ENCODE measurements at regions not wholly inside any gene's neighbourhood (a gene's known extent, or its start where the extent isn't known, plus 50 kb on each side); places are given as distances from the start of the nearest gene placed in this dataset.

- POLR2A ChIA-PET, result no interaction called here
Measured at GRCh38 chr10:63910806-63911205, 389.6 kb downstream of the REEP3 start.

GRCh38 chr10:63915240-63915639 is 394.0 kb downstream of the REEP3 start:
- POLR2A ChIA-PET, result no interaction called here
- H3K27ac Mint-ChIP-seq, result no peak overlapping the region
- no peaks in the 10 kb centered on the region for H3K4me1 Mint-ChIP-seq
- no peaks in the 10 kb centered on the region for H3K9me3 Mint-ChIP-seq
- no peak overlapping the region for H3K4me3 Mint-ChIP-seq
- H3K27me3 Mint-ChIP-seq, result peaks cover 18% of the 10 kb centered on the region
- no peaks in the 10 kb centered on the region for H3K36me3 Mint-ChIP-seq (ENCODE audit: low read depth)
- CTCF ChIA-PET, result no interaction called here
- DNase-seq, result no peak

More at GRCh38 chr10:63910806-63911205, 389.6 kb downstream of the REEP3 start:
- Mint-ChIP-seq H3K9me3 (no peaks in the 10 kb centered on the region), H3K36me3 (ENCODE audit: low read depth) (no peaks in the 10 kb centered on the region), H3K4me1 (no peaks in the 10 kb centered on the region), H3K4me3 (no peak overlapping the region), H3K27ac (no peak overlapping the region), H3K27me3 (peaks cover 14% of the 10 kb centered on the region)
- CTCF ChIA-PET, result no interaction called here
- DNase-seq, result no peak

GRCh38 chr10:63917363-63917762 is 396.2 kb downstream of the REEP3 start:
- DNase-seq, result no peak
- no peak overlapping the region for H3K27ac Mint-ChIP-seq
- POLR2A ChIA-PET, result no interaction called here
- CTCF ChIA-PET, result no interaction called here
- H3K4me1 Mint-ChIP-seq, result no peaks in the 10 kb centered on the region
- H3K36me3 Mint-ChIP-seq (ENCODE audit: low read depth), result no peaks in the 10 kb centered on the region
- peaks cover 14% of the 10 kb centered on the region for H3K27me3 Mint-ChIP-seq
- H3K9me3 Mint-ChIP-seq, result no peaks in the 10 kb centered on the region
- no peak overlapping the region for H3K4me3 Mint-ChIP-seq

- Mint-ChIP-seq H3K27me3 (peaks cover 15% of the 10 kb centered on the region), H3K9me3 (no peaks in the 10 kb centered on the region), H3K36me3 (ENCODE audit: low read depth) (no peaks in the 10 kb centered on the region), H3K27ac (no peak overlapping the region), H3K4me3 (no peak overlapping the region), H3K4me1 (no peaks in the 10 kb centered on the region)
- CTCF ChIA-PET, result no interaction called here
- DNase-seq, result no peak
- POLR2A ChIA-PET, result no interaction called here
Measured at GRCh38 chr10:63919575-63920279, 398.5 kb downstream of the REEP3 start.

GRCh38 chr10:63920926-63921325 is 399.7 kb downstream of the REEP3 start:
- Mint-ChIP-seq H3K36me3 (ENCODE audit: low read depth) (no peaks in the 10 kb centered on the region), H3K4me3 (no peak overlapping the region), H3K4me1 (no peaks in the 10 kb centered on the region), H3K27ac (no peak overlapping the region), H3K27me3 (peaks cover 9% of the 10 kb centered on the region), H3K9me3 (no peaks in the 10 kb centered on the region)
- CTCF ChIA-PET, result interaction anchor here (0.8 kb wide), 1 partner anchor 54 kb away, joined by 4 read pairs; no protein-coding TSS in a partner anchor
- POLR2A ChIA-PET, result no interaction called here
- no peak for DNase-seq

- Mint-ChIP-seq H3K36me3 (ENCODE audit: low read depth) (no peaks in the 10 kb centered on the region), H3K4me3 (no peak overlapping the region), H3K27me3 (peaks cover 9% of the 10 kb centered on the region), H3K27ac (no peak overlapping the region), H3K9me3 (no peaks in the 10 kb centered on the region), H3K4me1 (no peaks in the 10 kb centered on the region)
- ChIA-PET CTCF (no interaction called here), POLR2A (no interaction called here)
- DNase-seq, result no peak
Measured at GRCh38 chr10:63921908-63922467, 400.8 kb downstream of the REEP3 start.

- Mint-ChIP-seq H3K4me1 (no peaks in the 10 kb centered on the region), H3K27ac (no peak overlapping the region), H3K36me3 (ENCODE audit: low read depth) (no peaks in the 10 kb centered on the region), H3K27me3 (peaks cover 9% of the 10 kb centered on the region), H3K4me3 (no peak overlapping the region), H3K9me3 (no peaks in the 10 kb centered on the region)
- CTCF ChIA-PET, result no interaction called here
- DNase-seq, result no peak
- POLR2A ChIA-PET, result no interaction called here
Measured at GRCh38 chr10:63922468-63923284, 401.5 kb downstream of the REEP3 start.

GRCh38 chr10:63929831-63930467 is 408.7 kb downstream of the REEP3 start:
- peaks cover 4% of the 10 kb centered on the region for H3K27me3 Mint-ChIP-seq
- H3K9me3 Mint-ChIP-seq, result no peaks in the 10 kb centered on the region
- H3K4me3 Mint-ChIP-seq, result no peak overlapping the region
- no peaks in the 10 kb centered on the region for H3K4me1 Mint-ChIP-seq
- no peak for DNase-seq
- no peak overlapping the region for H3K27ac Mint-ChIP-seq
- ChIA-PET CTCF (no interaction called here), POLR2A (no interaction called here)
- H3K36me3 Mint-ChIP-seq (ENCODE audit: low read depth), result no peaks in the 10 kb centered on the region

- H3K4me1 Mint-ChIP-seq, result no peaks in the 10 kb centered on the region
- ChIA-PET POLR2A (no interaction called here), CTCF (no interaction called here)
- H3K36me3 Mint-ChIP-seq (ENCODE audit: low read depth), result no peaks in the 10 kb centered on the region
- H3K27me3 Mint-ChIP-seq, result peaks cover 4% of the 10 kb centered on the region
- H3K9me3 Mint-ChIP-seq, result no peaks in the 10 kb centered on the region
- no peak overlapping the region for H3K4me3 Mint-ChIP-seq
- DNase-seq, result no peak
- no peak overlapping the region for H3K27ac Mint-ChIP-seq
Measured at GRCh38 chr10:63930584-63930983, 409.4 kb downstream of the REEP3 start.

GRCh38 chr10:63935705-63936104 is 414.5 kb downstream of the REEP3 start:
- Mint-ChIP-seq H3K9me3 (no peaks in the 10 kb centered on the region), H3K27ac (no peak overlapping the region), H3K36me3 (ENCODE audit: low read depth) (no peaks in the 10 kb centered on the region), H3K4me1 (no peaks in the 10 kb centered on the region), H3K4me3 (no peak overlapping the region), H3K27me3 (peaks cover 3% of the 10 kb centered on the region)
- POLR2A ChIA-PET, result no interaction called here
- CTCF ChIA-PET, result no interaction called here
- DNase-seq, result no peak

- CTCF ChIA-PET, result no interaction called here
- POLR2A ChIA-PET, result no interaction called here
- Mint-ChIP-seq H3K4me1 (no peaks in the 10 kb centered on the region), H3K4me3 (no peak overlapping the region), H3K27ac (no peak overlapping the region), H3K9me3 (no peaks in the 10 kb centered on the region), H3K36me3 (ENCODE audit: low read depth) (no peaks in the 10 kb centered on the region), H3K27me3 (no peaks in the 10 kb centered on the region)
- DNase-seq, result no peak
Measured at GRCh38 chr10:63940277-63940922, 419.2 kb downstream of the REEP3 start.

- POLR2A ChIA-PET, result no interaction called here
- Mint-ChIP-seq H3K9me3 (no peaks in the 10 kb centered on the region), H3K27ac (no peak overlapping the region), H3K36me3 (ENCODE audit: low read depth) (no peaks in the 10 kb centered on the region), H3K4me3 (no peak overlapping the region), H3K4me1 (no peaks in the 10 kb centered on the region), H3K27me3 (peaks cover 2% of the 10 kb centered on the region)
- CTCF ChIA-PET, result interaction anchor here (1.4 kb wide), 1 partner anchor 13 kb away, joined by 3 read pairs; no protein-coding TSS in a partner anchor
- DNase-seq, result no peak
Measured at GRCh38 chr10:63964406-63964805, 443.2 kb downstream of the REEP3 start.

- POLR2A ChIA-PET, result no interaction called here
- H3K4me1 Mint-ChIP-seq, result no peaks in the 10 kb centered on the region
- H3K4me3 Mint-ChIP-seq, result no peak overlapping the region
- DNase-seq, result no peak
- H3K9me3 Mint-ChIP-seq, result no peaks in the 10 kb centered on the region
- peaks cover 2% of the 10 kb centered on the region for H3K27me3 Mint-ChIP-seq
- no peak overlapping the region for H3K27ac Mint-ChIP-seq
- CTCF ChIA-PET, result interaction anchor here (2.3 to 2.7 kb wide), 2 partner anchors 9 to 12 kb away, joined by 7 to 9 read pairs; no protein-coding TSS in a partner anchor
- no peaks in the 10 kb centered on the region for H3K36me3 Mint-ChIP-seq (ENCODE audit: low read depth)
Measured at GRCh38 chr10:63965846-63966245, 444.6 kb downstream of the REEP3 start.

All from activated CD4-positive, alpha-beta memory T cell treated with anti-CD3 and anti-CD28 coated beads, Interleukin-2, amount 10 ng/mL, durations not matched to agents 7 days and 5 days (primary cell).